Heart right ventricle (tissue), 16 donors: ENCODE measurements at regions not wholly inside any gene's neighbourhood (a gene's known extent, or its start where the extent isn't known, plus 50 kb on each side); places are given as distances from the start of the nearest gene placed in this dataset.

ENCODE experiments used
- ATAC-seq, 8 donors: fragments of 200-7000 bp; cut with Tn5 transposase; one replicate each; pipeline ENCODE4 v1.9.1; 2020; ENCODE audit warnings: mild to moderate bottlenecking in 8 of 8, moderate library complexity in 8 of 8, moderate number of reproducible peaks in 1 of 8
- DNase-seq, 2 donors: peaks; one replicate each; pipeline ENCODE4 v3.0.0-alpha.2; 2020
- H3K27ac ChIP-seq, 10 donors: fragments of 200-600 bp; sonication (generic) in 2 of 10; one replicate each; pipeline versions ENCODE4 v1.5.0 to v1.8.0; 2020 to 2022; ENCODE audit warnings: mild to moderate bottlenecking in 3 of 10
- H3K27me3 ChIP-seq, 7 donors: fragments of 200-600 bp; one replicate each; pipeline ENCODE4 v1.8.0; 2021 to 2022; ENCODE audit warnings: mild to moderate bottlenecking in 2 of 7
- H3K36me3 ChIP-seq, 9 donors: fragments of 200-600 bp; sonication (generic) in 1 of 9; one replicate each; pipeline versions ENCODE4 v1.5.0 to v1.8.0; 2020 to 2022; ENCODE audit warnings: mild to moderate bottlenecking in 2 of 9
- H3K4me1 ChIP-seq, 9 donors: fragments of 200-600 bp; sonication (generic) in 1 of 9; one replicate each; pipeline versions ENCODE4 v1.5.0 to v1.8.0; 2020 to 2022; ENCODE audit warnings: mild to moderate bottlenecking in 4 of 9
- H3K4me3 ChIP-seq, 10 donors: fragments of 200-600 bp; sonication (generic) in 2 of 10; one replicate each; pipeline versions ENCODE4 v1.5.0 to v1.8.0; 2020 to 2022; ENCODE audit warnings: mild to moderate bottlenecking in 7 of 10, moderate library complexity in 2 of 10
- H3K9me3 ChIP-seq, 11 donors: fragments of 200-600 bp in 10 of 11; sonication (generic) in 2 of 11; one replicate each; pipeline versions ENCODE4 v1.5.0 to v1.8.0; 2013 to 2022; ENCODE audit warnings: mild to moderate bottlenecking in 2 of 11, control low read depth in 1 of 11, moderate library complexity in 1 of 11
- CTCF ChIP-seq, 9 donors: fragments of 200-600 bp; sonication (generic) in 2 of 9; IDR thresholded peaks; one replicate each; pipeline versions ENCODE4 v1.5.0 to v1.8.0; 2021 to 2022; ENCODE audit warnings: antibody characterized with exemption in 9 of 9, mild to moderate bottlenecking in 5 of 9, moderate library complexity in 1 of 9
- WGBS, 2 donors: extraction: QIAGEN DNeasy Blood & Tissue Kit; methylation state at CpG; one replicate each; pipeline ENCODE4 v1.1.7; 2013; ENCODE audit warnings: inconsistent platforms in 1 of 2; 5-methylcytosine and 5-hydroxymethylcytosine counted together
- intact Hi-C, 10 donors: fragments of 100-400 bp; cut with DNase I; formaldehyde crosslinking; loops; one replicate each; pipeline versions ENCODE4 v1.11.1 to v1.14.2; 2022
- donor health status: Arrhythmogenic right ventricular cardiomyopathy.
- donor health status: ischemic (EF 13 %, LVEDD 7.1; RV severe dilation, severe dysfunction).
- donor health status: healthy with polysubstance abuse.
- donor health status: DM: no; HTN: yes; CAD: no.
- donor health status: DM: no; HTN: no; CAD: no.
- donor health status: ischemic (EF 25% LVEDD 6.9; RV normal size, moderate dysfunction).
- donor health status: ischemic (EF 25% LVEDD 5.7; RV mildly dilated, moderate dysfunction).
- donor health status: healthy.
- donor health status: DM: yes; HTN: yes; CAD: no.
- donor health status: Ischemic cardiomyopathy.
- donor health status: ischemic (EF 35%, LVEDD 5.7; RV mildly dilated, moderate dysfunction).
- donor health status: nonischemic (EF 11% LVEDD 7.7; RV severe dilation, severe dysfunction).
- donor health status: DM: yes; HTN: yes; CAD: no.
- donor health status: PGD.
- donor health status: ischemic (EF 29% LVEDD 5.4; RV normal size, mild dysfunction).
- donor health status: nonischemic (EF 23%, LVEDD 6.1; RV moderate dilation, normal function).

GRCh38 chr11:70672991-70673653 is 274.8 kb downstream of the CTTN start:
- intact Hi-C loops = no loop called here
- 91 to 92% methylated on average over 8 of the region's 8 CpGs for WGBS, 2 donors
- ATAC-seq (no peak), DNase-seq (no peak)
- Histone ChIP-seq H3K27me3 (peaks cover 0 to 34% (median 29%) of the 10 kb centered on the region in 7 donors), H3K4me3 (no peak overlapping the region), H3K36me3 (no peaks in the 10 kb centered on the region), H3K27ac (no peak overlapping the region), H3K4me1 (no peaks in the 10 kb centered on the region), H3K9me3 (no peaks in the 10 kb centered on the region)
- no peak for TF ChIP-seq CTCF (IDR thresholded peaks at IDR 0.05)

- H3K36me3 ChIP-seq = no peaks in the 10 kb centered on the region
- TF ChIP-seq CTCF (IDR thresholded peaks at IDR 0.05) = no peak
- intact Hi-C loops = no loop called here
- DNase-seq (no peak), ATAC-seq (no peak)
- no peaks in the 10 kb centered on the region for H3K9me3 ChIP-seq
- 85 to 90% methylated on average over 3 of the region's 3 CpGs for WGBS, 2 donors
- peaks cover 0 to 27% (median 15%) of the 10 kb centered on the region in 7 donors for H3K27me3 ChIP-seq
- H3K27ac ChIP-seq = no peak overlapping the region
- no peaks in the 10 kb centered on the region for H3K4me1 ChIP-seq
- H3K4me3 ChIP-seq = no peak overlapping the region
These were observed 276.3 kb downstream of the CTTN start for GRCh38 chr11:70674605-70675004.

- H3K27me3 ChIP-seq = peaks cover 0 to 17% (median 7%) of the 10 kb centered on the region in 7 donors
- 59 to 61% methylated on average over 7 of the region's 7 CpGs for WGBS, 2 donors
- H3K4me3 ChIP-seq = no peak overlapping the region
- H3K9me3 ChIP-seq = no peaks in the 10 kb centered on the region
- DNase-seq = no peak
- no peak for ATAC-seq
- H3K4me1 ChIP-seq = no peaks in the 10 kb centered on the region
- intact Hi-C loops = no loop called here
- no peak for TF ChIP-seq CTCF (IDR thresholded peaks at IDR 0.05)
- H3K27ac ChIP-seq = no peak overlapping the region
- no peaks in the 10 kb centered on the region for H3K36me3 ChIP-seq
These were observed 277.5 kb downstream of the CTTN start for GRCh38 chr11:70675697-70676374.

- Histone ChIP-seq H3K27ac (no peak overlapping the region), H3K9me3 (no peaks in the 10 kb centered on the region), H3K4me3 (no peak overlapping the region), H3K27me3 (peaks cover 0 to 10% (median 4%) of the 10 kb centered on the region in 7 donors), H3K4me1 (no peaks in the 10 kb centered on the region), H3K36me3 (no peaks in the 10 kb centered on the region)
- intact Hi-C loops = no loop called here
- ATAC-seq (no peak), DNase-seq (no peak)
- 89 to 91% methylated on average over 19 of the region's 19 CpGs for WGBS, 2 donors
- TF ChIP-seq CTCF (IDR thresholded peaks at IDR 0.05) = no peak
These were observed 279.0 kb downstream of the CTTN start for GRCh38 chr11:70677232-70677916.
